CD4-positive, alpha-beta T cell (primary cell): ENCODE measurements at regions not wholly inside any gene's neighbourhood (a gene's known extent, or its start where the extent isn't known, plus 50 kb on each side); places are given as distances from the start of the nearest gene placed in this dataset.

Experiments
- ATAC-seq: fragments of 200-7000 bp; cut with Tn5 transposase; one replicate; pipeline ENCODE4 v1.10.0; 2022; ENCODE audit warnings: mild to moderate bottlenecking; ENCODE audit not compliant: poor library complexity
- CTCF ChIA-PET: fragments of 350-600 bp; sonication (Branson Sonifier 250); formaldehyde crosslinking; loops from one replicate; lab custom pipeline; 2021; ENCODE audit warnings: antibody characterized with exemption, inconsistent platforms; lab: Charles Lee
- POLR2A ChIA-PET: fragments of 350-600 bp; sonication (Branson Sonifier 250); formaldehyde crosslinking; loops from one replicate; lab custom pipeline; 2021; ENCODE audit warnings: antibody characterized with exemption, inconsistent platforms; lab: Charles Lee
- DNase-seq, 14 experiments: peaks; one replicate each; pipeline ENCODE4 v3.0.0-alpha.2; 2013 to 2020; ENCODE audit warnings: mixed read lengths in 2 of 14
- H3K27ac ChIP-seq, 2 donors: one replicate each; pipeline versions ENCODE4 v1.5.1 to v1.7.0; 2013; ENCODE audit warnings: low read length in 2 of 2, low read depth in 1 of 2, mild to moderate bottlenecking in 1 of 2
- H3K27me3 ChIP-seq, 2 experiments: 1 replicate in 1 of 2; 2 replicates in 1 of 2; pipeline versions ENCODE4 v1.6.1 to v1.7.0; 2013; ENCODE audit warnings: low read length in 2 of 2, control low read depth in 1 of 2, mild to moderate bottlenecking in 1 of 2, moderate library complexity in 1 of 2; ENCODE audit not compliant: insufficient read depth in 2 of 2, control insufficient read depth in 1 of 2
- H3K36me3 ChIP-seq: one replicate; pipeline ENCODE4 v1.6.1; 2013; ENCODE audit warnings: low read length, control low read depth; ENCODE audit not compliant: insufficient read depth
- H3K4me1 ChIP-seq: one replicate; pipeline ENCODE4 v1.6.1; 2013; ENCODE audit warnings: low read length, control low read depth; ENCODE audit not compliant: insufficient read depth
- H3K4me3 ChIP-seq: one replicate; pipeline ENCODE4 v1.5.1; 2013; ENCODE audit warnings: mild to moderate bottlenecking, low read length, moderate library complexity
- H3K9me3 ChIP-seq, 2 experiments: 1 replicate in 1 of 2; 2 replicates in 1 of 2; pipeline versions ENCODE4 v1.6.1 to v1.7.0; 2013; ENCODE audit warnings: low read length in 2 of 2, mild to moderate bottlenecking in 2 of 2, control low read depth in 1 of 2, moderate library complexity in 1 of 2; ENCODE audit not compliant: control insufficient read depth in 1 of 2, insufficient read depth in 1 of 2
- H3K27ac Mint-ChIP-seq: one replicate; pipeline ENCODE4 v1.8.0; 2020; ENCODE audit warnings: mixed read lengths
- H3K27me3 Mint-ChIP-seq: one replicate; pipeline ENCODE4 v1.8.0; 2021; ENCODE audit warnings: mixed read lengths
- H3K36me3 Mint-ChIP-seq: one replicate; pipeline ENCODE4 v1.8.0; 2021; ENCODE audit warnings: low read depth, mixed read lengths
- H3K4me1 Mint-ChIP-seq: one replicate; pipeline ENCODE4 v1.8.0; 2021; ENCODE audit warnings: low read depth, mixed read lengths
- H3K4me3 Mint-ChIP-seq: one replicate; pipeline ENCODE4 v1.8.0; 2020; ENCODE audit warnings: mild to moderate bottlenecking, mixed read lengths
- H3K9me3 Mint-ChIP-seq: one replicate; pipeline ENCODE4 v1.8.0; 2020; ENCODE audit warnings: mixed read lengths
- CTCF ChIP-seq: fragments of 200-600 bp; IDR thresholded peaks from one replicate; pipeline ENCODE4 v1.8.0; 2022; ENCODE audit warnings: antibody characterized with exemption, mild to moderate bottlenecking
- intact Hi-C, 2 experiments: fragments of 100-400 bp; cut with DNase I in 1 of 2; cut with micrococcal nuclease in 1 of 2; formaldehyde crosslinking; loops; one replicate each; pipeline versions ENCODE4 v1.15.1 to v1.9.0; 2023 to 2025; cut with DNase I, micrococcal nuclease

GRCh38 chr10:62561151-62561550 lies 187.0 kb downstream of the ZNF365 start:
- DNase-seq (no peak), ATAC-seq (no peak)
- Histone ChIP-seq H3K9me3 (no peaks in the 10 kb centered on the region), H3K4me1 (no peaks in the 10 kb centered on the region), H3K27me3 (no peaks in the 10 kb centered on the region), H3K36me3 (no peaks in the 10 kb centered on the region), H3K27ac (no peak overlapping the region), H3K4me3 (no peak overlapping the region)
- ChIA-PET POLR2A (no interaction called here), CTCF (no interaction called here)
- intact Hi-C loops, result no loop called here
- Mint-ChIP-seq H3K9me3 (no peaks in the 10 kb centered on the region), H3K27ac (no peak overlapping the region), H3K27me3 (peaks cover 26% of the 10 kb centered on the region), H3K4me1 (no peaks in the 10 kb centered on the region), H3K4me3 (no peak overlapping the region), H3K36me3 (no peaks in the 10 kb centered on the region)
- TF ChIP-seq CTCF, result no peak

GRCh38 chr10:62562101-62562500 lies 187.9 kb downstream of the ZNF365 start:
- Histone ChIP-seq H3K4me3 (no peak overlapping the region), H3K27me3 (no peaks in the 10 kb centered on the region), H3K4me1 (no peaks in the 10 kb centered on the region), H3K9me3 (no peaks in the 10 kb centered on the region), H3K27ac (no peak overlapping the region), H3K36me3 (no peaks in the 10 kb centered on the region)
- no peaks in the 10 kb centered on the region for H3K9me3 Mint-ChIP-seq
- intact Hi-C loops, result no loop called here
- ChIA-PET CTCF (no interaction called here), POLR2A (no interaction called here)
- no peak for TF ChIP-seq CTCF
- ATAC-seq, result no peak
- no peak for DNase-seq
- no peaks in the 10 kb centered on the region for H3K36me3 Mint-ChIP-seq
- peaks cover 25% of the 10 kb centered on the region for H3K27me3 Mint-ChIP-seq
- H3K27ac Mint-ChIP-seq, result no peak overlapping the region
- no peak overlapping the region for H3K4me3 Mint-ChIP-seq
- H3K4me1 Mint-ChIP-seq, result no peaks in the 10 kb centered on the region

- no peaks in the 10 kb centered on the region for H3K27me3 ChIP-seq
- Mint-ChIP-seq H3K4me1 (no peaks in the 10 kb centered on the region), H3K9me3 (no peaks in the 10 kb centered on the region), H3K27me3 (peaks cover 22% of the 10 kb centered on the region), H3K36me3 (no peaks in the 10 kb centered on the region), H3K27ac (no peak overlapping the region), H3K4me3 (no peak overlapping the region)
- H3K4me1 ChIP-seq, result no peaks in the 10 kb centered on the region
- ChIA-PET POLR2A (no interaction called here), CTCF (no interaction called here)
- TF ChIP-seq CTCF, result no peak
- H3K36me3 ChIP-seq, result no peaks in the 10 kb centered on the region
- no peak overlapping the region for H3K4me3 ChIP-seq
- no peak overlapping the region for H3K27ac ChIP-seq
- intact Hi-C loops, result no loop called here
- ATAC-seq, result no peak
- H3K9me3 ChIP-seq, result no peaks in the 10 kb centered on the region
- no peak for DNase-seq
These were observed 188.6 kb downstream of the ZNF365 start for GRCh38 chr10:62562795-62563194.
